ENCODE measurements at regions not wholly inside any gene's neighbourhood (a gene's known extent, or its start where the extent isn't known, plus 50 kb on each side); places are given as distances from the start of the nearest gene placed in this dataset.
"Not testable (repeated sequence)": the region's sequence is repeated elsewhere in the genome, so short reads cannot be mapped to it uniquely, and the experiment has no call there.

GRCh38 chr5:112472614-112473013 lies 53.5 kb upstream of the EPB41L4A start:
- no peak for DNase-seq

DNA sequence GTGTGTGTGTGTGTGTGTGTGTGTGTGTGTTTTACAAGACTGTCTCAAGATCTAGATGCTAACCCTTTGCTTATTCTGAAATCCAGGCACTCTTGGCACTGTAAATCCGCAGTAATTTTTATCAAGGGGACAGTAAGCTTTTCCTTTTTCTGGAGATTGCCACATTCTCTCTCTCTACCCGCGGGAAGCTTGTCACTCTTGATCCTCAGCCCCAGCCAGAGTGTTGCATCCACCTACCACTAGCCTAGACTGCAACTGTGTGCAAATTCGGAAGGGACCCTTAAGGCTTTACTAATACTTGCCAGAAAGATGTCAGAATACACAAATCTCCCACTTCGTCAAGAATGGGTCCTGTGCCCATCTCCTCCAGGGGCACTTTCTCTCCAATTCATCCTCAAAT lies 54.9 kb upstream of the EPB41L4A start:
- DNase-seq = no peak

DNA sequence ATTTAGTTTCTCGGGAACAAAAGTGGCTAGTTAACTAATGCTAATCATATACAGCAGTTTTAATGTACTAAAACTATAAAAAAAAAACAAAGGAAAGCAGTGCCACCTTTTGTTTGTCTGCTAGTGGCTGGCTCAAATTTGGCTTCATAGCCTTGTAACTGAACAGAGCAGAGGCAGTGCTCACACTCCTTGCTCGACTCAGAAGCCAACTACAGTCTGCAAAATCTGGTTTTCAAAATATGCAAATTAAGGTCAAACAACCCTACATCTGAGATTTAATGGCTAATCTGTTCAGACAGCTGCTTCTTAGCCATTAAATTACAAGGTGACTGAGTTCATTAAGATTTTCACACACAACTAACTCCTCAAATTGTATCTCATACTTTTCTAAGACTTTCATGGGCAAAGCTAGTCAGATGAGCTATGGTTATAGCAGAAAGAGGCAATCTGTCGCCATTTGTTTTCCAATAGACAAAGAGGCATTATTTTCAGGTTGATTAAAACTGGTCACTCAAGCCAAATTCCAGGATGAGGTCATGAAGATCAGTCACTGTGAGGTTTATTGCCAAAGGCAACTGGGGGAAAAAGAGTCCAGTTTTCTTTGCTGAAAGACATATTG lies 56.8 kb upstream of the EPB41L4A start:
- no peak for DNase-seq

DNA sequence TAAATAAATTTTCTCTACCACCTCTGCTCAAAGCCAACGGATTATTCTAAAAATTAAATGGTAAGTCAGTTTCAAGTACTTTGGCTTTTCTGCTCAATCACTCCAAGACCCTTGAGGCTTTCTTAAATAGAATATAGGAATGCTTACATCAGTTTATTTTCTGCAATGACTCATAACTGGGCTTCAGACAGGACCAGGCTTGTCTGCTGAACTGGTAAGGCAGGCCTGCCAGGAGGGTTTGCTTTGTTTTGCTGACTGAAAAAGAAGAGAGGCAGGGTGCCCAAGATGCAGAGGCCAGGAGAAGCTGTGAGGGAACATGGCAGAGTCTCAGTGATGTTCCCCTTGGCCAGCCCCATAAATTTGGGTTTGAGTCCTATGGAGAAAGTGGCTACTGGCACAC lies 60.3 kb upstream of the EPB41L4A start:
- DNase-seq = no peak

DNA sequence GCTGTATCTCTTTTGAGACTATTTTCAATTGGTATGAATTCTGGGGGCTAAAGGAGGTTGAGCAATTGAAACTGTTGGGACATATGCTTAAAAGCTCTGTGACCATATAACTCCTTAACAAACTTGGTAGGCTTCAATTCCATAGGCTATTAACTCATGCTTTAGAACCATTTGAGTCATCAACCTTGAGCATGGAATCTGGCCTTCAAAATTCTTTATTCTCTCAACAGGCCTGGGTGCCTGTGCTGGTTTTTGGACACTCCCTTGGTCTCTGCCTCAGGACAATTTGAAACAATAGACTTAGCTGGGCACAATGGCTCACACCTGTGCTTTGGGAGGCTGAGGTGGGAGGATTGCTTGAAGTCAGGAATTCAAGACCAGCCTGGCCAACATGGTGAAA lies 61.4 kb upstream of the EPB41L4A start:
- DNase-seq = no peak

GRCh38 chr5:112483704-112484103 lies 64.6 kb upstream of the EPB41L4A start:
- DNase-seq = no peak

GRCh38 chr5:112485934-112486355 lies 66.9 kb upstream of the EPB41L4A start:
- DNase-seq = no peak

GRCh38 chr5:112491257-112491656 lies 72.2 kb upstream of the EPB41L4A start:
- DNase-seq = no peak

DNA sequence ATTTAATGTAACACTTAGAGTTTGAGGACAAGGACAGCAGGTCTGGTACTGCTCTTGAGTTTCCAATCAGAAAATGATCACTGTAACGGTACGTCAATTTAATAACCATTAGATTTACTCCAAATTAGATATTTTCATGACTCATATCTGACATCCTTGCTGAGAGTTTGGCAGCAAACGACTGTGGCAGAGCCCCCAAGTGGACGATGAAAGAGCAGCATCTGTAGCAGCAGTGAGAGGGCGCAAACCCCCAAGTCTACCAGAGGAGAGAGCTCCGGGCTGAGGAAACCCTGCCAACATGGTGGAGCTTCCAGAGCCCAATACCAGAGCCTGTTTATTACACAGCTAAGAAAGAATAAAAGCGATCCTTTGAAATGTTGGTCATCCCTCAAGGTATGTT lies 73.2 kb upstream of the EPB41L4A start:
- peak; percentile 6 to 16 for DNase-seq

GRCh38 chr5:112503749-112504501 lies 84.8 kb upstream of the EPB41L4A start:
- not testable (repeated sequence) for DNase-seq

- not testable (repeated sequence) for DNase-seq
Measured at GRCh38 chr5:112509097-112509496, 90.0 kb upstream of the EPB41L4A start.

DNA sequence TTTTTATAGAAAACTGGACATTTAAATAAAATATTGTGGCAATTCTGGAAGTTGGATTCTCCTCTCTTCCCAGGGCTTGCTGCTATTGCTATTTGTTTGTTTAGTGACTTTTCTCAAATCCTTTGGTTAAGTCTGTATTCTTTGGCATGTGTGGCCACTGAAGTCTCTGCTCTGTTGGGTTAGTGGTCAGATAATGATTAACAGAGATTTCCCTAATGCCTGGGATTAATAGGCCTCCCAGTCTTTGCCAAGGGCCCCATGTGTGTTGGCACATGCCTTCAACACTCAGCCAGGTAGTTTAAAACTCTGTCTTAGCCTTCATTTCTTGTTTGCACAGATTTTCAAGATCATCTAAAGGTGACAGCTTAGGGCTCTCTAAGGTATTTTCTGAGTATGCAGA lies 92.8 kb upstream of the EPB41L4A start:
- DNase-seq = no peak

- no peak for DNase-seq
Measured at GRCh38 chr5:112512901-112513300, 93.8 kb upstream of the EPB41L4A start.

DNA sequence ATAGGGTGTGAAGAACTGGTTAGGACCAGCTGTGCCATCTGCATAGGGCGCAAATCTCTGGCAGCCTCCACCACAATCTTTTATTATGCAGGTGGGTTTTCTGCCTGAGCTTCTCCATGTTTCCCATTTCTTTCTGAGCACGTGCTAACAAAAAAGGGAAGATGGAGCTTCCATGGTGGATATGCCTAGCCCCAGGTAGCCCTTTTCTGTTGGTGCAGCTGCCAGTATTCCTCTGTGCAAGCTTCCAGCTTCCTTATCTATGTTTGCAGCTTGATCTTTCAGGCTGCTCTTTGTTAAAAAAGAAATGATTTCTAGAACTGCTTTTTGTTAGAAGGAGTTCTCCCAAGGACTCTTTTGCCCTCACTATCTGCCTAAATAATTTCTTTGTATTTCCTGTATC lies 95.0 kb upstream of the EPB41L4A start:
- DNase-seq = no peak

- not testable (repeated sequence) for DNase-seq
Measured at GRCh38 chr5:112520474-112520873, 101.4 kb upstream of the EPB41L4A start.

DNA sequence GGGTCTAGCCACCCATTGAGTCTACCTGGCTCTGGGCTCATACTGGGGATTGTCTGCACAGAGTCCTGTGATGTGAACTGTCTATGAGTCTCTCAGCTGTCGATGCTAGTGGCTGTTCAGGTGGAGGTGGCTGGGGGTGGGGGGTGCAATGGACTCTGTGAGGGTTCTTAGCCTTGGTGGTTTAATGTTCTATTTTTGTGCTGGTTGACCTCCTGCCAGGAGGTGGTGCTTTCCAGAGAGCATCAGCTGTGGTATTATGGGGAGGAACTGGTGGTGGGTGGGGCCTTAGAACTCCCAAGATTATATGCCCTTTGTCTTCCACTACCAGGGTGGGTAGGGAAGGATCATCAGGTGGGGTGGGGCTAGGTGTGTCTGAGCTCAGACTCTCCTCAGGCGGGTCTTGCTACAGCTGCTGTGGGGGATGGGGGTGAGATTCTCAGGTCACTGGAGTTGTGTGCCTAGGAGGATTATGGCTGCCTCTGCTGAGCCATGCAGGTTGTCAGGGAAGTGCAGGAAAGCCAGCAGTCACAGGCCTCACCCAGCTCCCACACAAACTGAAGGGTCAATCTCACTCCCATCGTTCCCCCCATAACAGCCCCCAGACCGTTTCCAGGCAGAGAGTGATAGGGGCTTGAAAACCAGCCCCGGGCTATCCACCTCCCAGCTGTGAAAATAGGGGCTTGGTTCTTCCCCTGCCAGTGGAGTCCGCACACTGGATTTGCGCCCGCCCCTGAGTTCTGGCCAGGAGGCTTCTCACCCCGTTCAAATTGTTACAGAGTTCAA lies 104.0 kb upstream of the EPB41L4A start:
- DNase-seq = peak in 1 of 2 donors; percentile 12

DNA sequence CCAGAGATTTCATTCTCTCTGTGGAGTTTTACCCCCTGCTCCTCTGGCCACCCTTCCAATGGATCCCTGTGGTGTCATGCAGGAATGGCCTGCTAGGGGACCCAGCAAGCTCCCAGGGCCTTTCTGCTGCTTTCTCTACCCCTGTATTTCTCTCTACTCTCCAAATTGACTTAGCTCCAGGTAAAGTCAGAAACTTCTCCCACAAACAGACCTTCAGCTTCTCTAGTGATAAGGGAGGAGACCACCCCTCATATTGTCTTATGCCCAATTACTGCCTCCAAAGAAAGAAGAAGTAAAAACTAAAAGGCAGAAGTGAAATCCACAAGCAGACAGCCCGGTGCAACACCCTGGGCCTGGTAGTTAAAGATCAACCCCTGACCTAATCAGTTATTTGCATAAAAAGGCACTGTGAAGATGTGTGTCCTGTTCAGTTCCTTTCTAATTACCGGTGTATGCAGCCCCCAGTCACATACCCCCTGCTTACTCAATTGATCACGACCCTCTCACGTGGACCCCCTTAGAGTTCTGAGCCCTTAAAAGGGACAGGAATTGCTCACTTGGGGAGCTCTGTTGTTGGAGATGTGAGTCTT lies 104.7 kb upstream of the EPB41L4A start:
- peak in 1 of 2 donors; percentile 36 for DNase-seq

GRCh38 chr5:112525217-112525616 lies 106.1 kb upstream of the EPB41L4A start:
- no peak for DNase-seq

DNA sequence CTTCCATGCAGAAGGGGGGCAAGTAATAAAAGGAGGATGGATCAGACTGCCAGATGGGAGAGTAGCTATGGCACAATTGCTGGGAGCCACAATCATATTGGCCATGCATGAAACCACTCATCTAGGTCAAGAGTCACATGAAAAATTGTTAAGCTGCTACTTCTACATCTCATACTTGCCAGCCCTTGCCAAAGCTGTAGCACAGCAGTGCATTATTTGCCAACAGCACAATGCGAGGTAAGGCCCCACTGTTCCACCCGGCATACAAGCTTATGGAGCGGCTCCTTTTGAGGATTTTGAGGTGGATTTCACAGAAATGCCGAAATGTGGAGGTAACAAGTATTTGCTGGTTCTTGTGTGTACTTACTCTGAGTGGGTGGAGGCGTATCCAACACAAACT lies 109.9 kb upstream of the EPB41L4A start:
- DNase-seq = no peak

DNA sequence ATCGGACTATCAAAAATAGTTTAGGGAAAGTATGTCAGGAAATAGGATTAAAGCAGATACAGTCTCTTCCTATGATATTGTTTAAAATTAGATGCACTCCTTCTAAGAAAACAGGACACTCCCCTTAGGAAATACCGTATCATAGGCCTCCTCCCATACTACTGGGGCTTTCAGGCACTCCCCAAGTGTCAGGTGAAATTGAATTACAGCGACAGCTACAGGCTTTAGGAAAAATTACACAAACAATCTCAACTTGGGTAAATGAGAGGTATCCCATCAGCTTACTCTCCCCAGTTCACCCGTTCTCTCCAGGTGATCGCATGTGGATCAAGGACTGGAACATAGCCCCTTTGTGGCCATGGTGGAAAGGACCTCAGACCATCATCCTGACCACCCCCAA lies 110.4 kb upstream of the EPB41L4A start:
- DNase-seq = no peak

- no peak for DNase-seq
Measured at GRCh38 chr5:112532654-112533360, 113.7 kb upstream of the EPB41L4A start.

DNA sequence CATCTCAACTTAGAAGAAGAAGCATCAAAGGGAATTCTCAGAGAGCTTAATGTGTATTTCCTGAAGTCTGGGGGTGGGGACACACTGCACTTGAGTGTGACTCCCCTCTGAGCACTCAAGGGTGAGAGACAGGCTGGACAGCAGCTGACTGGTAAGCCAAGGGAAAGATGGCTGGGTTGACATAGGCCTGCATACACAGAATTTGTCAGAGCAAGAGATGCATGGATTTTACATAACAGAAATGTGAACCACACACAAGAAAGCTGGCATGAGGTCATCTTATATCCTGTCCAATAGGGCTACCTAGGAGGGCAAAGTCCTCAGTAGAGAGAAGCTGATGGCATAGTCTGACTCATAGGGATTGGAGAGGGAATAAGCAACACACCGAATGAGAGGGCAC lies 114.3 kb upstream of the EPB41L4A start:
- no peak for DNase-seq

GRCh38 chr5:112534067-112534583 lies 115.0 kb upstream of the EPB41L4A start:
- no peak for DNase-seq

Data from CD4-positive, alpha-beta T cell treated with Interferon alpha-2 for 1 hour (primary cell).